K562 (cell line): ENCODE measurements at regions not wholly inside any gene's neighbourhood (a gene's known extent, or its start where the extent isn't known, plus 50 kb on each side); places are given as distances from the start of the nearest gene placed in this dataset.

Source experiments
- ETV1 ChIP-seq: fragments of 450-650 bp; conservative IDR thresholded peaks from 2 replicates; pipeline ENCODE4 v1.6.1; 2016; ENCODE audit warnings: missing genetic modification characterization, control low read depth, low read depth, missing compliant biosample characterization
- PRPF4 ChIP-seq: fragments of 200-400 bp; formaldehyde crosslinking; IDR thresholded peaks from one replicate; pipeline ENCODE4 v1.6.1; 2017; ENCODE audit warnings: low read length, low read depth, mild to moderate bottlenecking; ENCODE audit not compliant: insufficient read depth, poor library complexity, severe bottlenecking
- REST ChIP-seq, 2 experiments: fragments of 450-650 bp; formaldehyde crosslinking in 1 of 2; IDR thresholded peaks; 2 replicates each; pipeline versions ENCODE4 v1.4.0 to v1.6.1; 2014 to 2020; ENCODE audit warnings: mild to moderate bottlenecking in 2 of 2, borderline replicate concordance in 1 of 2, low read depth in 1 of 2
- TOE1 ChIP-seq, 2 experiments: fragments of 450-650 bp in 1 of 2; sonication (generic) in 1 of 2; formaldehyde crosslinking in 1 of 2; IDR thresholded peaks; 2 replicates each; pipeline versions ENCODE4 v1.7.1 to v1.8.0; 2016 to 2022; ENCODE audit warnings: borderline replicate concordance in 2 of 2, mild to moderate bottlenecking in 2 of 2, antibody characterized with exemption in 1 of 2, inconsistent platforms in 1 of 2, low read depth in 1 of 2, missing genetic modification reagents in 1 of 2, moderate library complexity in 1 of 2
- TF ChIP-seq, protein P1 (sequence below), 2 experiments: fragments of 450-650 bp in 1 of 2; sonication (generic) in 1 of 2; formaldehyde crosslinking in 1 of 2; IDR thresholded peaks in 1 of 2; conservative IDR thresholded peaks in 1 of 2; 2 replicates each; pipeline versions ENCODE4 v1.6.1 to v1.8.1; 2016 to 2023; ENCODE audit warnings: mild to moderate bottlenecking in 2 of 2, moderate library complexity in 2 of 2, inconsistent platforms in 1 of 2, missing genetic modification reagents in 1 of 2
- TF ChIP-seq, protein P2 (sequence below): fragments of 450-650 bp; formaldehyde crosslinking; conservative IDR thresholded peaks from 2 replicates; pipeline ENCODE4 v1.4.0; 2022; ENCODE audit warnings: mild to moderate bottlenecking, missing genetic modification characterization

DNA sequence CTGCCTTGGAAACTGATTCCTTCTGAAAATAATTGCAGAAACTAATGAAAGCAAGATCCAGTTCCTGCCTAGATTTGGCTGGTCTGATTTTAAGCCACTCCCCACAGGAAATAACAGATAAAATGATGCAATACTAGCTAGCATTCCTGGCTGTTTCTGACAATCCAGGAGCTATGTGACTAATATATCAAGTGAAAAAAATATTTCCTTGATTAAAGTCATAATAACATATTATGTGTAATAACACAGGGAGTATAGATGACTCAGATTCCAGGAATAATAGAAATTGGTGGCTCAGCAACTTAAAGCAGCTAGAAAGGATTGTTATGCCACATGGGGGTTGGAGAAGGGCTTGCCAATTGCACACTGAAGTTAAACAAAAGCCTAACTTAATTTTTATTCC is 182.7 kb upstream of the SALL4 start (continued):
- TF ChIP-seq REST (IDR thresholded peaks at IDR 0.05; ENCODE audit: borderline replicate concordance) (peak; percentile 51), REST (CRISPR knock-in tag; IDR thresholded peaks at IDR 0.05; ENCODE audit: low read depth) (no peak), TOE1 (IDR thresholded peaks at IDR 0.05; ENCODE audit: borderline replicate concordance) (no peak), TOE1 (CRISPR knock-in tag; IDR thresholded peaks at IDR 0.05; ENCODE audit: borderline replicate concordance, low read depth) (no peak), ETV1 (tag) (peak; percentile 71; the same call in 1 of the 2 replicates), PRPF4 (no peak)
- TF ChIP-seq, protein P1, sequence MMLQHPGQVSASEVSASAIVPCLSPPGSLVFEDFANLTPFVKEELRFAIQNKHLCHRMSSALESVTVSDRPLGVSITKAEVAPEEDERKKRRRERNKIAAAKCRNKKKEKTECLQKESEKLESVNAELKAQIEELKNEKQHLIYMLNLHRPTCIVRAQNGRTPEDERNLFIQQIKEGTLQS (IDR thresholded peaks at IDR 0.05), result peak; percentile 91
- TF ChIP-seq, protein P1 (CRISPR knock-in tag; conservative IDR thresholded peaks at IDR 0.05), result no peak
- TF ChIP-seq, protein P2, sequence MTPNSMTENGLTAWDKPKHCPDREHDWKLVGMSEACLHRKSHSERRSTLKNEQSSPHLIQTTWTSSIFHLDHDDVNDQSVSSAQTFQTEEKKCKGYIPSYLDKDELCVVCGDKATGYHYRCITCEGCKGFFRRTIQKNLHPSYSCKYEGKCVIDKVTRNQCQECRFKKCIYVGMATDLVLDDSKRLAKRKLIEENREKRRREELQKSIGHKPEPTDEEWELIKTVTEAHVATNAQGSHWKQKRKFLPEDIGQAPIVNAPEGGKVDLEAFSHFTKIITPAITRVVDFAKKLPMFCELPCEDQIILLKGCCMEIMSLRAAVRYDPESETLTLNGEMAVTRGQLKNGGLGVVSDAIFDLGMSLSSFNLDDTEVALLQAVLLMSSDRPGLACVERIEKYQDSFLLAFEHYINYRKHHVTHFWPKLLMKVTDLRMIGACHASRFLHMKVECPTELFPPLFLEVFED (CRISPR knock-in tag), result no peak
